GM18520 (cell line): ENCODE measurements at regions not wholly inside any gene's neighbourhood (a gene's known extent, or its start where the extent isn't known, plus 50 kb on each side); places are given as distances from the start of the nearest gene placed in this dataset.

Source experiments
- ATAC-seq: cut with Tn5 transposase; IDR thresholded peaks from one replicate; pipeline ENCODE4 v1.9.1; 2021; ENCODE audit not compliant: unreplicated experiment

GRCh38 chr5:74019923-74020322 lies 393.9 kb downstream of the ARHGEF28 start:
- no peak for ATAC-seq

GRCh38 chr5:74017786-74018211 lies 391.8 kb downstream of the ARHGEF28 start:
- ATAC-seq, result no peak

- no peak for ATAC-seq
Measured at GRCh38 chr5:74017112-74017511, 391.1 kb downstream of the ARHGEF28 start.

- ATAC-seq, result no peak
Measured at GRCh38 chr5:74016373-74016772, 390.4 kb downstream of the ARHGEF28 start.

- no peak for ATAC-seq
Measured at GRCh38 chr5:74015716-74016115, 389.7 kb downstream of the ARHGEF28 start.

- ATAC-seq, result no peak
Measured at GRCh38 chr5:74013222-74013621, 387.2 kb downstream of the ARHGEF28 start.

- no peak for ATAC-seq
Measured at GRCh38 chr5:74009502-74009901, 383.5 kb downstream of the ARHGEF28 start.

- no peak for ATAC-seq
Measured at GRCh38 chr5:74007193-74007592, 381.2 kb downstream of the ARHGEF28 start.

- no peak for ATAC-seq
Measured at GRCh38 chr5:73999297-73999696, 373.3 kb downstream of the ARHGEF28 start.

GRCh38 chr5:73998489-73998888 lies 372.5 kb downstream of the ARHGEF28 start:
- no peak for ATAC-seq

GRCh38 chr5:73997960-73998359 lies 372.0 kb downstream of the ARHGEF28 start:
- ATAC-seq, result no peak

GRCh38 chr5:73996151-73996755 lies 370.3 kb downstream of the ARHGEF28 start:
- ATAC-seq, result no peak

- no peak for ATAC-seq
Measured at GRCh38 chr5:73994963-73995362, 369.0 kb downstream of the ARHGEF28 start.
